HG02759 (cell line): ENCODE measurements at regions not wholly inside any gene's neighbourhood (a gene's known extent, or its start where the extent isn't known, plus 50 kb on each side); places are given as distances from the start of the nearest gene placed in this dataset.

Source experiments
- ATAC-seq: cut with Tn5 transposase; IDR thresholded peaks from one replicate; pipeline ENCODE4 v1.9.1; 2021; ENCODE audit warnings: mild to moderate bottlenecking, moderate library complexity; ENCODE audit not compliant: unreplicated experiment

- ATAC-seq, result no peak
These were observed 133.5 kb downstream of the C16orf95 start for GRCh38 chr16:87183647-87184046.

GRCh38 chr16:87185308-87185707, 131.9 kb downstream of the C16orf95 start:
- no peak for ATAC-seq

GRCh38 chr16:87185983-87186382, 131.2 kb downstream of the C16orf95 start:
- ATAC-seq, result no peak

GRCh38 chr16:87186446-87186845, 130.7 kb downstream of the C16orf95 start:
- no peak for ATAC-seq

- ATAC-seq, result no peak
These were observed 130.2 kb downstream of the C16orf95 start for GRCh38 chr16:87186876-87187533.

GRCh38 chr16:87188104-87188503, 129.1 kb downstream of the C16orf95 start:
- ATAC-seq, result no peak

GRCh38 chr16:87189426-87189825, 127.8 kb downstream of the C16orf95 start:
- ATAC-seq, result no peak

- no peak for ATAC-seq
These were observed 126.6 kb downstream of the C16orf95 start for GRCh38 chr16:87190288-87191230.

- no peak for ATAC-seq
These were observed 124.6 kb downstream of the C16orf95 start for GRCh38 chr16:87192452-87193073.

GRCh38 chr16:87194172-87194571, 123.0 kb downstream of the C16orf95 start:
- ATAC-seq, result no peak

- ATAC-seq, result no peak
These were observed 122.0 kb downstream of the C16orf95 start for GRCh38 chr16:87195161-87195560.

GRCh38 chr16:87196231-87196630, 121.0 kb downstream of the C16orf95 start:
- no peak for ATAC-seq

- ATAC-seq, result no peak
These were observed 120.5 kb downstream of the C16orf95 start for GRCh38 chr16:87196661-87197060.

GRCh38 chr16:87198328-87198832, 118.8 kb downstream of the C16orf95 start:
- no peak for ATAC-seq

GRCh38 chr16:87198881-87199280, 118.3 kb downstream of the C16orf95 start:
- no peak for ATAC-seq

- ATAC-seq, result no peak
These were observed 117.8 kb downstream of the C16orf95 start for GRCh38 chr16:87199379-87199778.

- no peak for ATAC-seq
These were observed 117.3 kb downstream of the C16orf95 start for GRCh38 chr16:87199901-87200300.

- no peak for ATAC-seq
These were observed 116.6 kb downstream of the C16orf95 start for GRCh38 chr16:87200637-87201036.

GRCh38 chr16:87201052-87201451, 116.1 kb downstream of the C16orf95 start:
- ATAC-seq, result no peak

GRCh38 chr16:87201790-87202189, 115.4 kb downstream of the C16orf95 start:
- ATAC-seq, result no peak

- ATAC-seq, result no peak
These were observed 114.8 kb downstream of the C16orf95 start for GRCh38 chr16:87202346-87202745.
